A673 (cell line): ENCODE measurements at regions not wholly inside any gene's neighbourhood (a gene's known extent, or its start where the extent isn't known, plus 50 kb on each side); places are given as distances from the start of the nearest gene placed in this dataset.

Experiments used
- CTCF ChIP-seq: fragments of 300-800, 200-600 bp; sonication (generic); conservative IDR thresholded peaks from 2 replicates; pipeline ENCODE4 v1.5.1; 2017; ENCODE audit warnings: low read depth, mild to moderate bottlenecking, antibody characterized with exemption, low read length, moderate library complexity, mixed read lengths
- EZH2 ChIP-seq: fragments of 200-600 bp; sonication (generic); IDR thresholded peaks from 2 replicates; pipeline ENCODE4 v1.6.1; 2017; ENCODE audit warnings: borderline replicate concordance, low read depth, mild to moderate bottlenecking, mixed read lengths, antibody characterized with exemption, low read length; ENCODE audit not compliant: poor library complexity, severe bottlenecking

- TF ChIP-seq CTCF (no peak), EZH2 (no peak)
Observed at GRCh38 chr9:28922891-28923290, 1349.6 kb upstream of the C9orf72 start.
